ENCODE measurements at regions not wholly inside any gene's neighbourhood (a gene's known extent, or its start where the extent isn't known, plus 50 kb on each side); places are given as distances from the start of the nearest gene placed in this dataset.

DNA sequence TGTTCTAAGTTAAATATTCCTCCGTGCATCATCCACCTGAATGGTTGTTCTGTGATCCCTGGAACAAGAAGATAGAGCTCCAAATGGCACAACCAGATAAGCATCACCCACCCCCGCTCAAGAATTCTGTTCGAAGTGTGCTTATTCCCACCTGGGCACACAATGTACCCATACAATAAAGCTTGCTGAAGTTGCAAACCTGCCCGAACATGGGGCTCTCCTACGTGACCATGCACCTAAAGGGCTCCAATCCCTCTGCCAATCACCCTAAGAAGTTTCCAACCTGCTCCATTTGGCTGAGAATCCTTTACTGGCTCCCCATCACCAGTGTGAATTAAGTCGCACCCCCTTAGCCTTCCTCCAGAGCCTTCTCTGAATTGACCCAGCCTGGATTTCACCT lies 1157.4 kb downstream of the TBC1D22A start:
- Histone ChIP-seq H3K36me3 (ENCODE audit: control insufficient read depth in 2 of 2, insufficient read depth in 1 of 2, low read length in 2 of 2) (no peaks in the 10 kb centered on the region), H3K4me3 (ENCODE audit: low read depth, low read length) (no peak overlapping the region), H3K4me1 (ENCODE audit: control insufficient read depth, insufficient read depth, low read length) (no peaks in the 10 kb centered on the region), H3K27ac (ENCODE audit: extremely low read depth, low read depth, low read length) (no peak overlapping the region), H3K9me3 (ENCODE audit: control insufficient read depth, insufficient read depth, low read depth, low read length) (no peaks in the 10 kb centered on the region)
- CTCF ChIA-PET: no interaction called here
- POLR2A ChIA-PET: no interaction called here
- TF ChIP-seq, protein P1, sequence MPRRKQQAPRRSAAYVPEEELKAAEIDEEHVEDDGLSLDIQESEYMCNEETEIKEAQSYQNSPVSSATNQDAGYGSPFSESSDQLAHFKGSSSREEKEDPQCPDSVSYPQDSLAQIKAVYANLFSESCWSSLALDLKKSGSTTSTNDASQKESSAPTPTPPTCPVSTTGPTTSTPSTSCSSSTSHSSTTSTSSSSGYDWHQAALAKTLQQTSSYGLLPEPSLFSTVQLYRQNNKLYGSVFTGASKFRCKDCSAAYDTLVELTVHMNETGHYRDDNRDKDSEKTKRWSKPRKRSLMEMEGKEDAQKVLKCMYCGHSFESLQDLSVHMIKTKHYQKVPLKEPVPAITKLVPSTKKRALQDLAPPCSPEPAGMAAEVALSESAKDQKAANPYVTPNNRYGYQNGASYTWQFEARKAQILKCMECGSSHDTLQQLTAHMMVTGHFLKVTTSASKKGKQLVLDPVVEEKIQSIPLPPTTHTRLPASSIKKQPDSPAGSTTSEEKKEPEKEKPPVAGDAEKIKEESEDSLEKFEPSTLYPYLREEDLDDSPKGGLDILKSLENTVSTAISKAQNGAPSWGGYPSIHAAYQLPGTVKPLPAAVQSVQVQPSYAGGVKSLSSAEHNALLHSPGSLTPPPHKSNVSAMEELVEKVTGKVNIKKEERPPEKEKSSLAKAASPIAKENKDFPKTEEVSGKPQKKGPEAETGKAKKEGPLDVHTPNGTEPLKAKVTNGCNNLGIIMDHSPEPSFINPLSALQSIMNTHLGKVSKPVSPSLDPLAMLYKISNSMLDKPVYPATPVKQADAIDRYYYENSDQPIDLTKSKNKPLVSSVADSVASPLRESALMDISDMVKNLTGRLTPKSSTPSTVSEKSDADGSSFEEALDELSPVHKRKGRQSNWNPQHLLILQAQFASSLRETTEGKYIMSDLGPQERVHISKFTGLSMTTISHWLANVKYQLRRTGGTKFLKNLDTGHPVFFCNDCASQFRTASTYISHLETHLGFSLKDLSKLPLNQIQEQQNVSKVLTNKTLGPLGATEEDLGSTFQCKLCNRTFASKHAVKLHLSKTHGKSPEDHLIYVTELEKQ (tag by site-specific recombination; IDR thresholded peaks at IDR 0.05; ENCODE audit: borderline replicate concordance): no peak
- TF ChIP-seq ZNF777 (tag by site-specific recombination; IDR thresholded peaks at IDR 0.05; ENCODE audit: borderline replicate concordance) (no peak), ZNF624 (tag by site-specific recombination; IDR thresholded peaks at IDR 0.05) (no peak), ZNF174 (tag by site-specific recombination; IDR thresholded peaks at IDR 0.05) (no peak), GLIS1 (tag by site-specific recombination; IDR thresholded peaks at IDR 0.05) (no peak), TRIM28 (IDR thresholded peaks at IDR 0.05; ENCODE audit: borderline replicate concordance, low read length) (no peak)
- TF ChIP-seq, protein P2, sequence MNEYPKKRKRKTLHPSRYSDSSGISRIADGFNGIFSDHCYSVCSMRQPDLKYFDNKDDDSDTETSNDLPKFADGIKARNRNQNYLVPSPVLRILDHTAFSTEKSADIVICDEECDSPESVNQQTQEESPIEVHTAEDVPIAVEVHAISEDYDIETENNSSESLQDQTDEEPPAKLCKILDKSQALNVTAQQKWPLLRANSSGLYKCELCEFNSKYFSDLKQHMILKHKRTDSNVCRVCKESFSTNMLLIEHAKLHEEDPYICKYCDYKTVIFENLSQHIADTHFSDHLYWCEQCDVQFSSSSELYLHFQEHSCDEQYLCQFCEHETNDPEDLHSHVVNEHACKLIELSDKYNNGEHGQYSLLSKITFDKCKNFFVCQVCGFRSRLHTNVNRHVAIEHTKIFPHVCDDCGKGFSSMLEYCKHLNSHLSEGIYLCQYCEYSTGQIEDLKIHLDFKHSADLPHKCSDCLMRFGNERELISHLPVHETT (tag by site-specific recombination; IDR thresholded peaks at IDR 0.05): no peak

- Histone ChIP-seq H3K36me3 (ENCODE audit: control insufficient read depth in 2 of 2, insufficient read depth in 1 of 2, low read length in 2 of 2) (no peaks in the 10 kb centered on the region), H3K4me3 (ENCODE audit: low read depth, low read length) (no peak overlapping the region), H3K4me1 (ENCODE audit: control insufficient read depth, insufficient read depth, low read length) (no peaks in the 10 kb centered on the region), H3K9me3 (ENCODE audit: control insufficient read depth, insufficient read depth, low read depth, low read length) (no peaks in the 10 kb centered on the region), H3K27ac (ENCODE audit: extremely low read depth, low read depth, low read length) (no peak overlapping the region)
- CTCF ChIA-PET: no interaction called here
- POLR2A ChIA-PET: no interaction called here
- no peak for TF ChIP-seq ZNF521 (tag by site-specific recombination; IDR thresholded peaks at IDR 0.05)
- no peak for TF ChIP-seq ZNF529 (tag by site-specific recombination; IDR thresholded peaks at IDR 0.05; ENCODE audit: insufficient replicate concordance)
- no peak for TF ChIP-seq GLI4 (tag by site-specific recombination; IDR thresholded peaks at IDR 0.05)
- TF ChIP-seq ZNF24 (tag by site-specific recombination; IDR thresholded peaks at IDR 0.05): no peak
- TF ChIP-seq KLF7 (tag by site-specific recombination; IDR thresholded peaks at IDR 0.05; ENCODE audit: borderline replicate concordance): no peak
- TF ChIP-seq ZSCAN18 (tag by site-specific recombination; IDR thresholded peaks at IDR 0.05): no peak
- TF ChIP-seq, protein P3, sequence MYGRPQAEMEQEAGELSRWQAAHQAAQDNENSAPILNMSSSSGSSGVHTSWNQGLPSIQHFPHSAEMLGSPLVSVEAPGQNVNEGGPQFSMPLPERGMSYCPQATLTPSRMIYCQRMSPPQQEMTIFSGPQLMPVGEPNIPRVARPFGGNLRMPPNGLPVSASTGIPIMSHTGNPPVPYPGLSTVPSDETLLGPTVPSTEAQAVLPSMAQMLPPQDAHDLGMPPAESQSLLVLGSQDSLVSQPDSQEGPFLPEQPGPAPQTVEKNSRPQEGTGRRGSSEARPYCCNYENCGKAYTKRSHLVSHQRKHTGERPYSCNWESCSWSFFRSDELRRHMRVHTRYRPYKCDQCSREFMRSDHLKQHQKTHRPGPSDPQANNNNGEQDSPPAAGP (tag by site-specific recombination; IDR thresholded peaks at IDR 0.05): no peak
- TF ChIP-seq PRDM2 (tag by site-specific recombination; IDR thresholded peaks at IDR 0.05; ENCODE audit: borderline replicate concordance): no peak
- no peak for TF ChIP-seq ZNF221 (tag by site-specific recombination; IDR thresholded peaks at IDR 0.05; ENCODE audit: borderline replicate concordance)
- TF ChIP-seq ZBTB26 (tag by site-specific recombination; optimal IDR thresholded peaks at IDR 0.05): no peak
- TF ChIP-seq ZNF560 (tag by site-specific recombination; IDR thresholded peaks at IDR 0.05; ENCODE audit: borderline replicate concordance): no peak
- no peak for TF ChIP-seq ZNF626 (tag by site-specific recombination; IDR thresholded peaks at IDR 0.05)
- TF ChIP-seq ZBTB21 (tag by site-specific recombination; IDR thresholded peaks at IDR 0.05): no peak
- TF ChIP-seq ZNF211 (tag by site-specific recombination; IDR thresholded peaks at IDR 0.05; ENCODE audit: low read depth): no peak
Observed at GRCh38 chr22:47919001-47919441, 1156.6 kb downstream of the TBC1D22A start.
